Neural cell (in vitro differentiated cells): ENCODE measurements at regions not wholly inside any gene's neighbourhood (a gene's known extent, or its start where the extent isn't known, plus 50 kb on each side); places are given as distances from the start of the nearest gene placed in this dataset.

Experiments
- EP300 ChIP-seq: fragments of 450-650 bp; conservative IDR thresholded peaks from 2 replicates; pipeline ENCODE4 v1.6.1; 2014; ENCODE audit warnings: antibody characterized with exemption, mild to moderate bottlenecking, moderate library complexity; ENCODE audit not compliant: poor library complexity, severe bottlenecking
- EZH2 ChIP-seq: fragments of 200-600, 300-800 bp; shearing (Covaris generic), sonication (generic); IDR thresholded peaks from 2 replicates; pipeline ENCODE4 v1.6.1; 2014; ENCODE audit warnings: antibody characterized with exemption, low read length, borderline replicate concordance, mild to moderate bottlenecking; ENCODE audit not compliant: insufficient read depth, poor library complexity, severe bottlenecking
- POLR2AphosphoS5 ChIP-seq: IDR thresholded peaks from 2 replicates; pipeline ENCODE4 v1.6.1; 2012
- TF ChIP-seq, protein P1 (sequence below): fragments of 450-650 bp; IDR thresholded peaks from 2 replicates; pipeline ENCODE4 v1.5.1; 2014; ENCODE audit warnings: antibody characterized with exemption, mild to moderate bottlenecking, moderate library complexity; ENCODE audit not compliant: poor library complexity, severe bottlenecking
- TF ChIP-seq, protein P2 (sequence below): IDR thresholded peaks from 2 replicates; pipeline ENCODE4 v1.6.1; 2012; ENCODE audit warnings: borderline replicate concordance

DNA sequence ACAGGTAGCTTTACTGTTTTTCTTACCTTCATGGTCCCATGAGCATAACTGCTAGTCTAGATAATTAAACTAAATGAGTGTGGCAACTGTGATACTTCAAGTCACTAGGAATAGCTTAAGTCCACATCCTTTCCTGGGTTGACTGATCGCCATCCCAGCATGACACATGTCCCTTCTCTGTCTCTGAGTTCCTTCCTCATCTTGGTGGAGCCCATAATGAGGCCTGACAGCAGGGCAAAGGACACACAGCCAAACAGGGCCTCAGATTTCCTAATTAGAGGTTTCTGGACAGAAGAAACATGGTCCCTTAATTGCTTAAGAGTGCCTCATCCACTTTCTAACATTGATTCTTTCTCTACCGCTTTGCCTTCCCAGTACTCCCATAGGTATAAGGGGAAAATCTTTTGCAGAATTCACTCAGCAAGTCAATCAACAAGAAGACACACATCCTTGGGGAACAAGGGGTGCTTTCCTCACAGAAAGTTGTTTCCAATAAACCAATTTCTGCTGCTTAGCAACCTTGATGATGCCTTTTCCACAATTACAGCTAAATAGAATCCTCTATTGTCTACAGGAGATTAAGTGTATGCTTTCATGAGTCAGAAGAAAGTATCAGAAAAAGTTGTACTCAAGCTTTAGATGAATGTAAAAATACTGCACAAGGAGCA is 208.3 kb upstream of the SERP2 start:
- TF ChIP-seq, protein P1, sequence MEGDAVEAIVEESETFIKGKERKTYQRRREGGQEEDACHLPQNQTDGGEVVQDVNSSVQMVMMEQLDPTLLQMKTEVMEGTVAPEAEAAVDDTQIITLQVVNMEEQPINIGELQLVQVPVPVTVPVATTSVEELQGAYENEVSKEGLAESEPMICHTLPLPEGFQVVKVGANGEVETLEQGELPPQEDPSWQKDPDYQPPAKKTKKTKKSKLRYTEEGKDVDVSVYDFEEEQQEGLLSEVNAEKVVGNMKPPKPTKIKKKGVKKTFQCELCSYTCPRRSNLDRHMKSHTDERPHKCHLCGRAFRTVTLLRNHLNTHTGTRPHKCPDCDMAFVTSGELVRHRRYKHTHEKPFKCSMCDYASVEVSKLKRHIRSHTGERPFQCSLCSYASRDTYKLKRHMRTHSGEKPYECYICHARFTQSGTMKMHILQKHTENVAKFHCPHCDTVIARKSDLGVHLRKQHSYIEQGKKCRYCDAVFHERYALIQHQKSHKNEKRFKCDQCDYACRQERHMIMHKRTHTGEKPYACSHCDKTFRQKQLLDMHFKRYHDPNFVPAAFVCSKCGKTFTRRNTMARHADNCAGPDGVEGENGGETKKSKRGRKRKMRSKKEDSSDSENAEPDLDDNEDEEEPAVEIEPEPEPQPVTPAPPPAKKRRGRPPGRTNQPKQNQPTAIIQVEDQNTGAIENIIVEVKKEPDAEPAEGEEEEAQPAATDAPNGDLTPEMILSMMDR = no peak
- no peak for TF ChIP-seq EZH2
- no peak for TF ChIP-seq POLR2AphosphoS5
- TF ChIP-seq, protein P2, sequence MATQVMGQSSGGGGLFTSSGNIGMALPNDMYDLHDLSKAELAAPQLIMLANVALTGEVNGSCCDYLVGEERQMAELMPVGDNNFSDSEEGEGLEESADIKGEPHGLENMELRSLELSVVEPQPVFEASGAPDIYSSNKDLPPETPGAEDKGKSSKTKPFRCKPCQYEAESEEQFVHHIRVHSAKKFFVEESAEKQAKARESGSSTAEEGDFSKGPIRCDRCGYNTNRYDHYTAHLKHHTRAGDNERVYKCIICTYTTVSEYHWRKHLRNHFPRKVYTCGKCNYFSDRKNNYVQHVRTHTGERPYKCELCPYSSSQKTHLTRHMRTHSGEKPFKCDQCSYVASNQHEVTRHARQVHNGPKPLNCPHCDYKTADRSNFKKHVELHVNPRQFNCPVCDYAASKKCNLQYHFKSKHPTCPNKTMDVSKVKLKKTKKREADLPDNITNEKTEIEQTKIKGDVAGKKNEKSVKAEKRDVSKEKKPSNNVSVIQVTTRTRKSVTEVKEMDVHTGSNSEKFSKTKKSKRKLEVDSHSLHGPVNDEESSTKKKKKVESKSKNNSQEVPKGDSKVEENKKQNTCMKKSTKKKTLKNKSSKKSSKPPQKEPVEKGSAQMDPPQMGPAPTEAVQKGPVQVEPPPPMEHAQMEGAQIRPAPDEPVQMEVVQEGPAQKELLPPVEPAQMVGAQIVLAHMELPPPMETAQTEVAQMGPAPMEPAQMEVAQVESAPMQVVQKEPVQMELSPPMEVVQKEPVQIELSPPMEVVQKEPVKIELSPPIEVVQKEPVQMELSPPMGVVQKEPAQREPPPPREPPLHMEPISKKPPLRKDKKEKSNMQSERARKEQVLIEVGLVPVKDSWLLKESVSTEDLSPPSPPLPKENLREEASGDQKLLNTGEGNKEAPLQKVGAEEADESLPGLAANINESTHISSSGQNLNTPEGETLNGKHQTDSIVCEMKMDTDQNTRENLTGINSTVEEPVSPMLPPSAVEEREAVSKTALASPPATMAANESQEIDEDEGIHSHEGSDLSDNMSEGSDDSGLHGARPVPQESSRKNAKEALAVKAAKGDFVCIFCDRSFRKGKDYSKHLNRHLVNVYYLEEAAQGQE = no peak
- no peak for TF ChIP-seq EP300
